NCI-H2107 treated with DMSO at 0.1 percent for 48 hours (cell line): ENCODE measurements at regions not wholly inside any gene's neighbourhood (a gene's known extent, or its start where the extent isn't known, plus 50 kb on each side); places are given as distances from the start of the nearest gene placed in this dataset.
A peak's percentile ranks its signal among the peaks of the same experiment; 100 is the strongest.

ENCODE experiments used
- DNase-seq: peaks from one replicate; lab custom pipeline; 2025; ENCODE audit not compliant: unreplicated experiment; lab: John Stamatoyannopoulos, UW

- no peak for DNase-seq
Observed at GRCh38 chr6:14621518-14621917, 503.9 kb downstream of the CD83 start.

GRCh38 chr6:14622085-14622484, 504.5 kb downstream of the CD83 start:
- DNase-seq: no peak

- no peak for DNase-seq
Observed at GRCh38 chr6:14622909-14623505, 505.4 kb downstream of the CD83 start.

- DNase-seq: no peak
Observed at GRCh38 chr6:14625173-14625895, 507.8 kb downstream of the CD83 start.

GRCh38 chr6:14626556-14626955, 509.0 kb downstream of the CD83 start:
- DNase-seq: no peak

- DNase-seq: no peak
Observed at GRCh38 chr6:14630016-14630415, 512.4 kb downstream of the CD83 start.

- no peak for DNase-seq
Observed at GRCh38 chr6:14633479-14633878, 515.9 kb downstream of the CD83 start.

GRCh38 chr6:14634072-14634471, 516.5 kb downstream of the CD83 start:
- DNase-seq: no peak

- DNase-seq: no peak
Observed at GRCh38 chr6:14635195-14635594, 517.6 kb downstream of the CD83 start.

- no peak for DNase-seq
Observed at GRCh38 chr6:14635934-14636591, 518.5 kb downstream of the CD83 start.

GRCh38 chr6:14638435-14638905, 520.9 kb downstream of the CD83 start:
- no peak for DNase-seq

- peak; percentile 28 for DNase-seq
Observed at GRCh38 chr6:14638906-14639761, 521.6 kb downstream of the CD83 start.

- no peak for DNase-seq
Observed at GRCh38 chr6:14639983-14640599, 522.5 kb downstream of the CD83 start.

- no peak for DNase-seq
Observed at GRCh38 chr6:14640631-14641030, 523.1 kb downstream of the CD83 start.

GRCh38 chr6:14641423-14642135, 524.0 kb downstream of the CD83 start:
- DNase-seq: no peak

GRCh38 chr6:14642136-14642505, 524.5 kb downstream of the CD83 start:
- no peak for DNase-seq

GRCh38 chr6:14642842-14643241, 525.3 kb downstream of the CD83 start:
- no peak for DNase-seq

GRCh38 chr6:14644381-14644780, 526.8 kb downstream of the CD83 start:
- no peak for DNase-seq

GRCh38 chr6:14645221-14645620, 527.6 kb downstream of the CD83 start:
- DNase-seq: no peak

GRCh38 chr6:14645841-14646240, 528.3 kb downstream of the CD83 start:
- no peak for DNase-seq
